ENCODE measurements at regions not wholly inside any gene's neighbourhood (a gene's known extent, or its start where the extent isn't known, plus 50 kb on each side); places are given as distances from the start of the nearest gene placed in this dataset.

GRCh38 chr14:53510281-53510912, 357.3 kb upstream of the DDHD1 start:
- ATAC-seq: peak; percentile 65

DNA sequence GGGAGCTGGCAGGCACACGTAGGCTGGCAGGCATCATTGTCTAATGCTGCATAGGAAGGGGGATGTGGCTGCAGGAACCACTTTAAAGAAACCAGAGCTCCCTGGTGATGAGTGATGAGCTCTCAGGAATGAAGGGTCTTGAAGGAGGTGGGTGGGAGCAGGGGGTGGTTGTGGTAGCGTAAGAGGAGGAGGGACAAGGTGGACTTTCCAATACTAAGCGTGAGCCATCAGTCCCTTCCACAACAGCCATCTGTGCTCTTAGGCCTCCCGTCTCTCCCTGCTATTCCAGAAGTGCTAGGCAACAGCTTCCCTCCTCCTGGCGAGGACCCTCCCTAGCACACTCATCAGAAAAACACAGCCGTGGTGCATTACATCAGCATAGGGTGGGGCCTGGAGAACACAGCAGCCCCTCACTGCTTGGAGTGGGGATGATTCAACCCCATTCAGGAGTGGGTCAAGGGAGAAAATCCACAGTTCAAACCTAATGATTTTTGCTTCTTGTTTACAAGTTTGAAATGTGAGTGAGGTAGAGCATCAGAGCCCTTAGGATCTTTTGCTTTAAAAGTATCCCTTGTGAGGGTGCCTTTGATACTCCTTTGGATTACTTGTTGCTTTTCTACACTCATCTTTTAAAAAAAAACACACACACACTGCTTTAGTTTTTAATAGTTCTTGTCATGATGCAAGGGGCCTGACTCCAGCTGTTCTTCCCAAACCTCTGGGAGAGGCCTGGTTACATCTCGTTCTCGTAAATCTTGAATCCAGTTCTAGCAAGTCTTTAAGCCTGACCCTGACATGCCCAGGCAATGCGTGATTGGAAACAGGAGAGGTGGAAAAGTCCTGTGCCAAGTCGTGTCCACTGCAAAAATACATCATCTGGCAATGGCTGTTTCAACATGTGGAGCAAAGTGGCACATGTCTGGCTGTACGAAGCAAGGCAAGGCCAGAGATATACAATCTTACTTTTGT, 356.4 kb upstream of the DDHD1 start:
- peak; percentile 94 for ATAC-seq

- no peak for ATAC-seq
These were observed 348.5 kb upstream of the DDHD1 start for GRCh38 chr14:53501361-53502211.

GRCh38 chr14:53500191-53500590, 347.1 kb upstream of the DDHD1 start:
- ATAC-seq: no peak

- ATAC-seq: no peak
These were observed 343.5 kb upstream of the DDHD1 start for GRCh38 chr14:53496668-53497067.

DNA sequence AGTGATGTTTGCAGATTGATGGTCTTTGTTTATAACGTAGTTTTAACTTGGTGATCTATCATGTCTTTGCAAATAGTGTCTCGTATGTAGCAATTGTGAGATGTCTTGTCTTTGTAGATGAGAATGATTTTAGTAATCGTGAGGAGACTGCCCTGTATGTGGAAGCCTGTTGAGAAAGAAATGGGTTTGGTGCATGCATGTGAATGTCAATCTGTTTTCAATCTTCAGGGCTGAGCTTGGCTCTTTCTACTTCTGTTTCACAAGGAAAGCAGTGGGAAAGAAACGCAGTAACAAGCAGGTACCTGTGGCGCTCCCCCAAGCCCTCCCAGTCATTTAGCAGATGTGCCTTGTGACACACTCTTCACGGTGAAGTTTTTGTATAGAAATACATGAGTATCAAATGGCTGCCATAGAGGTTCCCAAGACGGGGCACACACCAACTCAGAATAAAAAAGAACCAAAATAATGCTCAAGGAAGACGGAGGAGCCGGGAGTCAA, 342.8 kb upstream of the DDHD1 start:
- ATAC-seq: no peak

- no peak for ATAC-seq
These were observed 341.5 kb upstream of the DDHD1 start for GRCh38 chr14:53494587-53494986.

DNA sequence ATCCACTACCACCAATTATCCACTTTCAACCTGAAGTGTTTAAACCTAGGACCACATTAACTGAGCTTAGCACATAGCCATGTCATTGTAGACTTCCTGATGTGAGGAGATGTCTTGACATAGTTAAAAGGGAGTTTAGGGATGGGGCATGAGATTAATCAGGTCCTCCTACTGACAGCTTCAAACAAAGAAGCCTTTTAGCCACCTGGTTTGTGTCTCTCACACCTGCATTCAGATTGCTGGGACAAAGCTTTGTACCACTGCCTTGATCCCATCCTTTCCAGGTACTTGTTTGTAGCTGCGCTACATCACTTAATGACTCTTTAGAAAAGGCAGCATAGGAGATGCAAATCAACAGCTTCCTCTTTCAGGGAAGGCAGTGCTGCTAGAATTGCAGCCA, 340.7 kb upstream of the DDHD1 start:
- no peak for ATAC-seq

GRCh38 chr14:53493320-53493719, 340.2 kb upstream of the DDHD1 start:
- no peak for ATAC-seq

DNA sequence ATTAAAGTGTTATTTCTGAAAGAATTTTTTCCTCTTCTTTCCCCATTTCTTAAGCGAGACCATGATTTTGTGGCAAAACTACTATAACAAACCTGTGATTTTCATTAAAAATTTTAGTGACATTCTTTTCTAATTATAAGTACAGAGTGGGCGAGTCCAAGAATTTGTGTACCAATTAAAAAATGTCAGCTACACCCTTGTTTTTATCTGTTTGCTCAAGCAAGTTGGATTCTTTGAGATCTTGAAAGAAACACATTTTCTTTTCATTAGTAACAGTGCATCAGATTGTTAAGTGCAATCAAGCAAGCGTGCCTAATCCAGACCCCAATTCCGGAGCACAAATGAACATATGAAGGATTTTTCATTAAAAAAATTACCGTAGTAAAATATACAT, 338.8 kb upstream of the DDHD1 start:
- no peak for ATAC-seq

GRCh38 chr14:53491256-53491883, 338.2 kb upstream of the DDHD1 start:
- peak; percentile 48 for ATAC-seq

- ATAC-seq: no peak
These were observed 325.1 kb upstream of the DDHD1 start for GRCh38 chr14:53478174-53478573.

DNA sequence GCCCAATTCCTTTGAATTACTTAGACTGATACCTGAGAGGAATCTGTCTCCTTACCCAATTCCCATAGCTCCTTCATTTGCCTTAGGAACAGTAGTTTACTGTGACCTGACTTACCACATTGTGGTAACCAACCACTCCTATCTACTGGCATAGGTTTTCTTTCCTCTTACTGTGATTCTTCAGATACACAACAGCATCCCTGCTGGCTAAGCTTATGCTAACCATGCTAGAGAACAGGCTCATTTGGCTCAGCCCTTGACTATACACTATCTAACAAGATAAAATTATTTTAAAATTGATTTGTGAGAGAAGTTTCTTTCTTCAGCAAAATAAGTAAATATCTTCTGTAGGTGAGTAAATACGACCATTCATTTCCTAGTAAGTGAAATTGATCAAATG, 320.4 kb upstream of the DDHD1 start:
- no peak for ATAC-seq

DNA sequence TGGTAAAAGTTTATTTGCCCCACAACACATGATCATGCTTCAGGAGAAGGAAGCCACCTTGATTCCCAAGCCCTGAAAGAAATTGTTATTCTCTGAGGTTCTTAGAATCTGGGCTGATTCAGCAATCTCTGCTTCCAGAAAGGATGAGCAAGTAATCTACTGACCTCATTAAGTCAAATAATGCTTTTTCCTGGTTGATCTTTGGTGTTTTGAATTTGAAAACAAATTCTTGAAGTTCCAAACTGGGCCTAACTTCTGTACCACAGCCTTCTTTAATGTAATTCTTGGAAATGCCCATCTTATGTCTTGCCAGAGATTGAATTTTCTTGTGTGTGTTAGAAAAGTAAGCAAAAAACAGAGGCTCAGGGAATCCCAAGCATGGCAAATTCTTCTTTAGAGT, 319.2 kb upstream of the DDHD1 start:
- ATAC-seq: no peak

GRCh38 chr14:53470351-53471043, 317.4 kb upstream of the DDHD1 start:
- ATAC-seq: peak; percentile 57

GRCh38 chr14:53468876-53469275, 315.8 kb upstream of the DDHD1 start:
- ATAC-seq: no peak

DNA sequence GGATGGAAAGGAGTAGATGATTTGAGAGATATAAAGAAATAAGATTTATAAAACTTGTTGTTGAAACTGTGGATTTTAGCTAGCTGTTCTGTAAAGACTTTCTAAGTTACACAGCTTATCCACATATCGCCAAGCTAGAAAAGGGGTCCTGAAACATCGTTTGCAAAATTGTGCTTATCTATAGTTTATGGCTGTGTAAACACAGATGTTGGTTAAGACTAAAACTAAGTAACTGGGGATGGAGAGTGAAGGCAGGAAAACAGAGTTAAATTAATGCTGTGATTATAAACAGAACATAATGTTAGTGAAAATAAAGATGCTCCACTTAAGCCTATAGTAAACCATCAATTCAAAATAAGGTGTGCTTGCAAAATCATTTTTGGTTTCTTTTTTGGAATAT, 311.3 kb upstream of the DDHD1 start:
- no peak for ATAC-seq

DNA sequence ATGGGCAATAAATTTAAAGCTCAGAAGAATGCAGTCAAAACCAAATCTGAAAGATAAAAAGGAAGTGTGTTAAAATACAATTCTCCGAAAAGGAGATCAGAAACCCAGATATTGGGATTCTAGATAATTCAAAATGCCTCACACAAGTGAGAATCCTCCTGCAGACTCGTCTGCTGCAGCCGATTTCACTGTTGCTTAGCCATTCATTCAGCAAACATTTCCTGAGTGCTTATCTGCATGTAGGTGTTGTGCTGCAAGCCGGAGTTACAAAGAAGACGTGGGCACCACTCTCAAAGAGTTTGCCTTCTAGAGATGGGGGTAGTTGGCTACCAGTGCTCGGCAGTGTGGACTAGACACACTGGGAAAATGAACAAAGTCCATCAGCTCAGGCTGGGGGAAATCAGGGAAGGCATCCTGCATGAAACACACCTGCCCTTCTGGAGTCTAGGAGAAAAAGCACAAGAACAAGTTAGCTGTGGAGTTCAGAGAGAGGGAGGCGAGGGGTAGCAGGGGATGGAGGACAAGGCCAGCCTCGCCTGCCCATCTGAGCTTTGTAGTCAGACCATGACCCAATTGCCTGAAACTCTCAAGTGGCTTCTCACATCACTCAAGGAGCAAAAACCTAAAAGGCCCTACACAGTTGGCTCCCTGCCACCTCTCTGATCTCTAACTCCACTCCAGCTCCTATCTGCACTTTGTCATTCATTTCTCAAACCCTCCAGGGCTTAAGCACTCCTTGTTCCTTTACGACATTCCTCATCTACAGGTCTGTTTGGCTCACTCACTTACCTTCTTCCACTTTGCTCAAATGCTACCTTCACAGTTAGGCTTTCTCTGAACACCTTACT, 310.0 kb upstream of the DDHD1 start:
- no peak for ATAC-seq

DNA sequence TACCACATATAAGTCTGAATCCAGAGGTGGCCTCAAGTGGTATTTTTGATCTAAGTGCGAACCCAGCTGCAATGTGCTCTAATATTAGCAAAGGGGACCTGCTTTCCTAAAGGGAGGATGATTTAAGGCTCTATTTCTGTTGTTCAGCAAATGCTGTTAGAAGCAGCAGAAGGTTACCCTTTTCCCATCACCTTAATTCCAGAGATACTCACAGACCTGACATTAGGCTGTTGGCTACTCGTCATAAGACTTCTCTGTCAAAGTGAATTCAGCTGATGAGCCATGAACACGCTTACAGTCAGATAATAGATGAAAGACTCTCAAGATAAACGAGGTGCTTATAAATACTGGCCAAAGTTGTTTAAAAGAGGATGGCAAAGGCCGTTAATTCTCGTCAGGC, 308.7 kb upstream of the DDHD1 start:
- ATAC-seq: no peak

DNA sequence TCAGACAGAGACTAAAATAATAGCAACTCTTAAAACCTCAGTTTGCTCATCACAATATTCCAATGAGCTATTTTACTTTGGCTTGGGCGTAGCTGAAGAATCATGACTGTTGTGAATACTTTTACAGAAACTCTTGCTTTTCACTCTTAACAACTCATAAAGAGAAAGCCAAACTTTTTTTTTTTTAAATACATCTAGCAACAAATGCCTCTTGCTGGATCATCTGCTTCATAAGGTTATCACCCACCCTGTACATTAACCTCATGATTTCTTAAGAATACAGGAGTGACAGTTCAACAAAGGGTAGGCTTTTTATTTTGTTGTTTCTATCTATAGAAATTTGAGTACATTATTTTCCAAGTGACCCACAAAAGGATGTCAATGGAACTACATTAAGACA, 307.4 kb upstream of the DDHD1 start:
- ATAC-seq: no peak

- peak; percentile 50 for ATAC-seq
These were observed 305.3 kb upstream of the DDHD1 start for GRCh38 chr14:53458368-53458814.
